UCSD-AML1 (cell line): ENCODE measurements at regions not wholly inside any gene's neighbourhood (a gene's known extent, or its start where the extent isn't known, plus 50 kb on each side); places are given as distances from the start of the nearest gene placed in this dataset.
"Not testable (repeated sequence)": the region's sequence is repeated elsewhere in the genome, so short reads cannot be mapped to it uniquely, and the experiment has no call there.

Source experiments
- DNase-seq: peaks from one replicate; lab custom pipeline; 2025; ENCODE audit not compliant: unreplicated experiment; lab: John Stamatoyannopoulos, UW

DNA sequence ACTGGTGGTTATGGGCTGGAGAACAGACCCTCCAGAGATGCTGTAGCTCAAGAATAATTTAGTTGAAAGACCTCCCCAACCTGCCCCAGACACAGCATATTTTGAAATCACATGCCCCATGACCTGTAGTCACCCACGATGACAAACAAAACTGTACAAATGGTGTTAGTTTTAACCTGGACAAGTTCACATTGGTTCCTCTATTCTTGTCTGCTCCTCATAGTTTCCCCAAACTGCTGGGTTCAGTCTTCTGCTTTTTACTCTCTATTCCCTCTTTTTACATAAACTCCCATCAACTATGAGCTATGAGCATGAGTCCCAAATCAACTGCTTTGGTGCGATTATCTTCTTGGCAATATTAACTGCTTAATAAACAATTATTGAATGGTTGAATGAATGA lies 365.3 kb upstream of the CLINT1 start:
- no peak for DNase-seq

DNA sequence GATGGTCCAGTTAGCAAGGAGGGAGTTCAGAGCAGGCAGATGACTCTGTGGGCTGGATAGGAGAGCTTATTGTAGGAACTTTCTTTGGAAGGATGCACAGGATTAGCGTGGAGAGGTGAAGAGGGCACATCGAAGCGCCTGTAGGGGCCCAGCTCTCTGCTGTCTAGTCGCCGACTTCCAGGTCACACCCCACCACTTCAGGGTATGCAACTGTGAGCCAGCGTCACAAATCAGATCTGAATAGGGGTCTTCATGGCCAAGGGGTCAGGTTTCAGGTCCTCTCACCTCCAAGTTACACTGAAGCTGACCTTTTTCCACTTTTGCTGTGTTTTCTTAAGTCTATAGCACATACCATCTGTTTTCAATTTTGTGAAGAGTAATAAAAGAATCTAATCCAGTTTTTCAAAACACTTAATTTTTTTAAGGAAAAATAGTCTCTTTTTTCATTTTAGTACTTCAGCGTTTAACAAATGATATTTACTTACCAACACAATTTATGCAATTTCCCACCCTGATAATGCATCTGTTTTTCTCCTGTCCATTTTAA lies 364.2 kb upstream of the CLINT1 start:
- DNase-seq = no peak

DNA sequence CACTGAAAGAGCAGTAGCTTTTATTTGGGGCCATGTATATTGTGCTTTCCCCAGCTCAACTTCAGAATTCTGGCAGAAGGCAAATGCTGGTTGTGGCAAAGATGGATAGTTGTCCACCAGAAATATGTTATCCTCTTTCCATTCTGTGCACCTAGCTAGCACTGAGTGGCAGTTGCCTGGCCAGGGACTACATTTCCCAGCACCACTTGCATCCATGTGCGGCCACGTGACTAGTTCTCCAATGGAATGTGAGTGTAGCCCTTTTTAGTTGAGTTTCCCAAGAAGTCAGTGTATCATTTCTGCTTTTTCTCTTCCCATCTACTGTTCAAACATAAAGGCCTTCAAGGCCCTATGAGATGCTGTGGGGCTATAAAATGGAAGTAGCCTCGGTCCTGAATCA lies 354.0 kb upstream of the CLINT1 start:
- no peak for DNase-seq

DNA sequence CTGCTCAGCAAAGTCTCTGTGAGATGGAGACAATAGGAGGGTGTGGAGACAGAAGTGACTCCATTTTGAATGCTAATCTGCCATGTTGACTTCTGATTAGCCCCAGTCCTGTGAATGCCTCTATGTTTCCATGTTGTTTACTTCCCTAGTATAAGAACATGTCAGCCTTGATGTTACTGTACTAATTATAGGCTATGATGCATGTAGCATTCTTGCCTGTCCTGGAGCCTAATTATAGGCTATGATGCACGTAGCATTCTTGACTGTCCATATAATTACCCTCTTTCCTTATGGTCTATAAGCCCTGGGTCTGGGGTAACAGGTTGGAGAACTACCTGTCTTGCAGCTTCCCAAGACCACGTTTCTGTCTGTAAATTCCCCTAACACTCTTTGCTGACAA lies 353.3 kb upstream of the CLINT1 start:
- no peak for DNase-seq

DNA sequence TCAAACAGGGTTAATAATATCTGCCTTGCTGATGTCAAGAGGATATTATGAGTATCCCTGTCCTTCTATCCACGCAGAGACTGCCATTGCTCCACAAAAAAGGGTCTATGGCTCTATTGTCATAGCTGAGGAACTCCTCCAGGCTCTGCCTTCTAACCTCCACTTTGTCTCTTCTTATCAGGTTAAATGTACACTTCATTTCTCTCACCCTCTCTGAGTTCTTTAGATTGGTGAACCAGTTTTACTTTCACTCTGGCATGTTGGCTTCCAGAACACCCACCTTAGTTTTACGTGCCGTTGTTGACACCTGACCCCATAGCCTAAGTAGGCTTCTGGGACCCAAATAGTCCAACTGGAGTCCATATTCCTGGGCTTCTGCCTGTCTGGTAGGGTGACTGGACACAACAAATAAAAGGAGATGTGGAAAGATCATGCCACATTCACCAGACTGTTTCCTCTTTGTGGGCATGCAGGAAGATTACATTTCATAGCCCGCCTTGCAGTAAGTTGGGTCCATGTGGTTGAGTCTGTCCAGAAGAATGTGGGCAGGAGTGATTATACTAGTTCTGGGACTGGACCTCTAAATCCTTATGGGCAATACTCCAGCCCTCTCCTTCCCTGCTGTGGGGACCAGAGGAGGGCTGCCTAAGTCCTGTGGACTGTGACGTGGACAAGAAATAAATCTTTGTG lies 350.4 kb upstream of the CLINT1 start:
- DNase-seq = no peak

DNA sequence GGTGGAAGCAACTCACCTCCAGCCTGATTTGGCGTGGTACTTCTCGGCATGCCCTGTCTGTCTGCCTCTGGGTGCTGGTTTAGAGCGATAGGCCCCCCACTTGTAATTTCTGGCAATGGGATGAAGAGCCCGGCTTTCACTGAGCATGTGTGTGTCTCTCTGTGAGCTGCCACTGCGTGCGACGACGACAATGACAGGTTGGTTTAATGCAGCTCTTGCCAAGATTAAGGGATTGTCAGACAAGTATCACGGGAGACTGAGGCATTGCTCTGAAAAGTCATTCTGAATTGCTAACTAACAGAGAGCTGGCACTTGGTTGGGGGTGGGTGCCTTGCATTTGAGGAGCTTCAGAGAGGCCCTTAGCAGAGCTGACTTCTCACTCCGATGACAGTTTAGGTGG lies 348.8 kb upstream of the CLINT1 start:
- DNase-seq = no peak

DNA sequence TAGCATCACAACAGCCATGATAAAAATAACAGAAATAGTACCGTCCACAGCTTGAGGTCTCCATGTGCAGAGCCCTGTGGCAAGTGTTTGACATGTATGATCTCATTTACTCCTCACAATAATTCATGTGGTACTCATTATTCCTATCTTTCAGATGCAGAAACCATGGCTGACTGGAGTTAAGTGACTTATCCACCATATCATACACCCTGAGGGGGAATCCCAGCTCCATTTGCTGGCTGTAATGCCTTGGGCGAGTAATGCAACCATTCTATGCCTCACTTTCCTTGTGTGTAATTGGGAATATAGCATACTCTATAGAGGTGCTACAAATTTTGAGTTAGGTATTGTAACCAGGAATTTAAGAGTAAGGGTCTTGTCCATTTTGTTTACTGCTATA lies 347.0 kb upstream of the CLINT1 start:
- no peak for DNase-seq

DNA sequence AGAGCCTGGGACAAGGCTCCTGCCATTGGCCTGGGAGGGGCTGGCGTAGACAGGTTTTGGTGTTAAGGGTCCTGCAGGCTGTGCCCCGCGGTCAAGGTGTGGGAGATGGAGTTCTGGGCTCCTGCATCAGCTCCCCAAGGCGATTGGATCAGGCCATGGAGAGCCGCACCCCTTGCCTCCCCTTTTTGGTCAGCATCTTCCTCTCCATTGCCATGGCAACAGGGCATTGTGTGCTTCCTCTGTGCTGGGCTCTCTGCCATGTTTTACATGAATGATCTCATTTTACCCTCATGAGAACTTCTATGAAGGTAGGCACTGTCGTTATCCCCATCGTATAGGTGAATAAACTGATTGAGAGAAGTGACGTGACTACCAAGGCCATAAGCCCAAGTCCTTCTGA lies 344.3 kb upstream of the CLINT1 start:
- no peak for DNase-seq

DNA sequence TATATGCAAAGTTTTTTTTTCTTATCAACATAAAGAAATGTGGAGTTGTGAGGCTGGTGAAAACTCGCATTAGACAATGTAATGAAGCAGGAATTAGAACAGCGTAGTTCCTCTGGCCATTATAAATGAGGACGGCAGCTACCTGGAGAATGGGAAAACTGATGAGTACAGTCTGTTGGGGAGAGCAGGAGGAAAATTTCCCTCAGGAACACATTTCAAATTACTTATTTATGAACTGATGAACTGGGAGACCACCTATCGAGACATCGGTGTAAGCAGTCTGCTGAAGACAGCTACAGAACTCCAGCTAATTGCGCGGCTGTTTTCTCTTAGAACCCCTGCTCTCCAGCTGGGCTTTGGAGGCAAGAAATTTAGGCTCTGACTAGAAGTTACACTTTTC lies 343.9 kb upstream of the CLINT1 start:
- DNase-seq = no peak

DNA sequence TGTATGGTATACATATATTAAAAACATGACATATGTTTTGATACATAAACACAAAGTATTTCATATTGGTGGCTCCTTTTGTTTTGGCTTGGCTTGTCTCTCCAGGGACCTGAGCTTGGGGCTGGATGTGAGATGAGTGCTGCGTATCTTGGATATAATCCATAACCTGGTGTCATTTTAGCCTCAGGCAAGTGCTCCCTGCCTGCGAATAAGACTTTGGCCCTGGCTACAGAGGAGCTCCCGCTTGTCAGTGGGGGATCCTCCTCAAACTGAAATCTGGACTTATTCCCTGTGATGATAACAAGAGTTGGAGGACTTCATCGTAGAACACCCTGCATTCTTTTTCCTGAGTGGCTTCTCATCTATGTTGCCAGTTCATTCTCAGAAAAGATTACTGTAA lies 341.7 kb upstream of the CLINT1 start:
- DNase-seq = no peak

DNA sequence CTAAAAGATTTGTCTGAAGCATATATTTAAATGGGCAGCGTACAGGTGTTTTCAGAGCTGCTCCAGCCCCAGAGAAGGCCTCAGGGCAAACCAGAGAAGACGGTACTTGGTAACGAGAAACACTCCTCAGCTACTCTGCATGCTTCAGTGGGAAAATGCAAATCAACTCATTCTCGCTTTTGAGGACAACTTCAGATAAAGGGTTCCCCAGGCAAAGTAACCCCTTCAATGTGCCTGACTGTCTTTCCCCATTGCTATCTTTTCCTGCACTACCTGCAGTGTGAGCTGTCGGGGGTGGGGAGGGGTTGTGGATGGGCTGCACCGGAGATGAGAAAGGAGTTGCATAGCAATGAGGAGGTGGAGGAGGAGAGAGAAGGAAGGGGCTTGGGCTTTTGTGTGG lies 339.7 kb upstream of the CLINT1 start:
- DNase-seq = no peak

DNA sequence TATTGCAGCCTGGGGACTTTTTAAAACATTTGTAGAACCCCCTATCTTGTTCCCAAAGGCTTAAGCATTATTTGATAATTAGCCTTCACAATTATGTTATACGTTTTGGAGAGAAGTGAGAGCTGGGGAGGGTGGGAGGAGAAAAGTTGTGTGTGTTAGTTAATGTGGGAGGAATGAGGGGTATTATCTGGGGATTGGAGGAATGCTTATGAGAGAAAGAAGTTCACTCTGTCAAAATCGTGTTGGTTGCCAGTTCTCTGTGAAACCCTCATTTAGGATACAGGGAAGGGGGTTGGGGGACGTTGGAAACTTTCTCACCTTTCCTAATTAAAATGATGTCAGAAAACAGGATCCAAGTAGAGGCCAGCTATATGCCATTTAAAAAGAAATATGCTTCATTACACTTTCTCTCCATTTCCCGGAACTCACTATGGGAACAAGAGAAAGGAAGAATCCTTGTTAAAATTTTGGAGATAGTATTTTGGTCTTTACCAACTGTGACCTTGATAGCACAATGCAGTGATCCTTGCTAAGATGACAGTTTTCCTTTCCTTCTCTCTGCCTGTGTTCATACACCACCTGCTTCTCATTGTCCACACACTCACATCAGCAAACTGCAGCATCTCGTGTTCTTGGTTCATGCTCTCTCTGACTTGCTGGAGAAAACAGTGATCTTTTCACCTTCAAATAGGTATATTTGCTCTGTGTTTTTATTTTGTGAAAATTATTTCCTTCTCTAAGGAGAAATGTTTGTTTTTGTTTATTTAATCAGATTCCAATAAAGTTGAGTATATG lies 336.7 kb upstream of the CLINT1 start:
- no peak for DNase-seq

DNA sequence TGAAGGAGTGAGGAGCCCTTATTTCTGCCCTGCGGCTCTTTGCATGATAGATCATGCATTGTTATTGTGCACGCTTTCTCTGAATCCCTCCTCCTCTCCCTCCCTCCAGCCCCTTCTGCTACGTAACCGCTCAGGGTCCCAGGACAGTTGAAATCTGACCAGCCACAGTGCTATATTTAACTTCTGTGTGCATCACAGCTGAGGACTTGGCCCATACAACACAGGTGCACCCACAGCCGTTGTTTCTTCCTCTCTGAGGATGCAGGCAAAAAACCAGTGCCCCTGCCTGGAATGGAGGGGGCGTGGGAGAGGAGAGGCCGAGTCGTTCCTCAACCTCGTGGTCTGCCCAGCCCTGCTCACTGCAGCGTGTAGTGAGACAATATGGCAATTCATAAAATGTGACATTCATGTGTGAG lies 335.6 kb upstream of the CLINT1 start:
- no peak for DNase-seq

DNA sequence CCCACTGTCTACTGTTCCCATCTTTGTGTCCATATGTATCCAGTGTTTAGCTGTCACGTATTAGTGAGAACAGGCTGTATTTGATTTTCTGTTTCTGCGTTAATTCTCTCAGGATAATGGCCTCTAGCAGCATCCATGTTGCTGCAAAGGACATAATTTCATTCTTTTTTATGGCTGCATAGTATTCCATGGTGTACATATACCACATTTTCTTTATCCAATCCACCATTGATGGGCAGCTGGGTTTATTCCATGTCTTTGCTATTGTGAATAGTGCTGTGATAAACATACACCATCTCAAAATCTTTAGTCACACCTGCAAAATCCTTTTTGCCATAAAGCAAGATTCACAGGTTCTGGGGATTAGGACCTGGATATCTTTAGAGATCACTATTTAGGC lies 334.4 kb upstream of the CLINT1 start:
- DNase-seq = not testable (repeated sequence)

DNA sequence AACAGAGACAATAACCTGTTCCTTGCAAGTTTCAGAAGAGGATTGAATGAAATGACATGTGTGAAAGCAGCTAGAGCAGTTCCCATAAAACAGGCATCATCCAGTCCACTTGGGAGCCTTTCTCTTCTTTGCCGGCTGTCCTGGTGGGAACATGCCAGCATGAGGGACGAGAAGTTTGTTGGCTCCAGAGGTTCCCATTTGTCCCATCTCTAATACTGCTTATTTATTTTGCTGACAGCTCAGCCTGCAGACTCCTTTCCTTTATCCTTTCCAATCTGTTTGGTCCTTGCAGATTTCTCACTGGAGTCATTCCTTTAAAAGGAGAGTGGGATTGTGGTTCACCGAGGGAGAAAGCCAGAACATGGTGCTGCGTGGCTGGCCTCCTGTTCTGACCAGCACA lies 321.5 kb upstream of the CLINT1 start:
- no peak for DNase-seq

DNA sequence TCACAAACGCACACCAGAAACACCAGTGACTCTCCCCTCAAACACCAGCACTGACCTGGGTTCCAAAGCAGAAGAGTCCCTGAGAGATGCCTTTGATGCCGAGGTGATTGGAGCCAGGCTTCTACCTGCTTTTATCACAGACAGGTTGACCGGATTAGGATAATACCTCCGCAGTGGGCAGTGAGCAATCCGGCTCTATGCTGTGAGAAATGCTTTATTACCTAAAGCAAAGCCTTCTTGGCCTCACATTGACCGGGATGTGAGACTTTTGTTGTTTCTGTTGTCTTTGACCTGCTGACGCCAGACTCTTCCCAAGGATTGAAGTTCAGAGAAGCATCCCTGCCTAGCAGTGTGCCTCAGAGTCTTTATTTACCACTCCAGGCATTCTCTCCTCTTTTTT lies 320.3 kb upstream of the CLINT1 start:
- no peak for DNase-seq

DNA sequence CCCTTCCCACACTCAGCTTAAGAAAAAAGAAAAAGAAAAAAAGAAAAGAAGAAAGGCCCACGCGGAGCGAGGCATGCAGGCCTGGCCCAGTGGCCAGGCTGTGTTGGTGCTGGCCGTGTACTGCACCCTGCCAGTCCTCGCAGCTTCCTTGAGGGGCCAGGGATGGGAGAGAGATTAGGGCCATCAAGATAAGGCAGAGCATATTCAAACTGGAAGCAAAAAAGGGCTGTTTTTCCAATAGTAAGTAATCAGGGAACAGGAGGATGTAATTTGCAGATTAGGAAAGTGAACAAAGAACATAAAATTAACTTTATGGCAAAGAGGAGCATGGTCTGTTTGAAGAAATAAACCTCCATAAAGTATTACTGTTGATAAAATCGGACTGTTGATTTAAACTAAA lies 319.6 kb upstream of the CLINT1 start:
- no peak for DNase-seq

DNA sequence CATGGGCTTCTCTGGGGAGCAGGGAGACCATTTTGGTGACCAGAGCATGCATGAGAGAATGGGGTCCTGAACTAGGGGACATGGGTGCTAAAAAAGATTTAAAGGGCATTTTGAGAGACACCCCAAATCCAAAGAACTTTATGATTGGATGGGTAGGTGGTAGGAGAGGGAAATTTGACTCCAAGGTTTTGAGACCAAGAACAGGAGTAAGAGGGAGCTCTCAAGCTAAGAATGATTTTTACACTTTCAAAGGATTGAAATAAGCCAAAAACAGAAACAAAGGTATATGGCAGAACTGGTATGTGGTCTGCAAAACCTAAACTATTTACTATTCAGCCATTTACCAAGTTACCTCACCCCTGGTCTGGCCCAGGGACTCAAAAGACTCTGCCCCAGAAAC lies 318.2 kb upstream of the CLINT1 start:
- no peak for DNase-seq

DNA sequence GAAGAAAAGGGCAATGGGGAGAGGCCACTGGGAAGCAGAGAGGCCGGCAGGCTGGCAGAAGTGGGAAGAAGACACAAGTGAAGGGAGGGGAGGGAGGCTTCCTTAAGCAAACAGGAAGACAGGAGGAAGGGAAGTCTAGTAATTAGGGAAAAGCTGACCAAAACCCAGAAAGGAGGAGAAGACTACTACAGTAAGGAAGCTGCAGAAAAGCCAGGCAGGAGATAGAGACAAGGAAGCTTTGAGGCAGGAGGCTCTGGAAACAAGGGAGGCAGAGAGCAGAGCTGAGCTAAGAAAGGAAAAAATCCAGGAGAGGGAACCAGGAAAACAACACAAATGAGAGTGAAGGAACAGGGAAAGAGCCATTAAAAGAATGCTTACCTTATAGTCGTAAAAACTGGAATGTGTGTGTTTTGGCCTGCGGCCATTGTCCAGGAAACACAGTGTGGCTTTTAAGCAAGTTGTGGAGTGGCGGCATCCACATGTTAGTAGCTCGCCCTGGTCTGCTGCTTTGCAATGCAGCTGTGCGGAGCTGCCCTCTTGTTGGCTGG lies 317.1 kb upstream of the CLINT1 start:
- DNase-seq = no peak

DNA sequence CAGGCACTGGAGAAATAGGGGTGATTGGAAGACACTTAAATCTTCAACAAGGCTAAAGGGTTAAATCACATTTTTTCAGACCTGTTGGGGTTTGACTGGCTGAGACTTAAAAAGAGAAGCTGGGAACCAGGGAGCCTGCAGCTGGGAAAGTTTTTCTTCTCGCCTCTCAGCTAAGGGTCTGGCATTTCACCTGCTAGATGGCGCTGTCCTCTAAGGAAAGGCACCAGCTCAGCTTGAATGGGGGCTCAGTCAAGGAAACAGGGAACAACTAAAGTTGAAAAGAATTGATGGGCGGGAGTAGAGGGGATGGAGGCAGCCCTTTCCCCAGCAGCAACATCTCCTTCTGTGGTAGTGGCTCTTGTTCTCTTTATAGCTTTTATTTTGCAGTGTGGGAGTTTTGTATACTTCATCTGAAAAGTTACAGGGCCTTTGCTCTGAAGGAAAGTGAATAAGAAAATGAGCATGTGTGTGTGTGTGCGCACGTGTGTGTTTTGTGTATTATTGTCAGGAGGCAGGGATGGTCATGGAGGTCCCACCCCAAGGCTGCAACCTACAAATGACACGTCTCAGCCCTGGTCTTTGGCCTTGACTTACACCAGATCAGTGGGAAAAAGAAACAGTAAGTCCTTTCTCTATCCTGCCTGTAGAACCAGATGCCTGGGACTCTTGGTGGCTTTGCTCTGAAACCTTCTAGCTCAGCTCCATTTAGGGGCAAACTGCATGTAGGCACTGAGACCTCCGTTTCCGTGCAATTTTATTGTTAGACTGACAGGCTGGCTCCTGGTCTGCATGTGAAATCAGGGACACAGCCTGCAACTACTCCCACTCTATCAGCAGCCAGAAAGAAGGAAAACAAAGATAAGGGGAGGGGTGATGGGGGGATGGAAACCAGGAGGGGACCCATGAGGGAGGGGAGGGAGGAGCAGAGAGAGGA lies 316.2 kb upstream of the CLINT1 start:
- peak; percentile 36 for DNase-seq

DNA sequence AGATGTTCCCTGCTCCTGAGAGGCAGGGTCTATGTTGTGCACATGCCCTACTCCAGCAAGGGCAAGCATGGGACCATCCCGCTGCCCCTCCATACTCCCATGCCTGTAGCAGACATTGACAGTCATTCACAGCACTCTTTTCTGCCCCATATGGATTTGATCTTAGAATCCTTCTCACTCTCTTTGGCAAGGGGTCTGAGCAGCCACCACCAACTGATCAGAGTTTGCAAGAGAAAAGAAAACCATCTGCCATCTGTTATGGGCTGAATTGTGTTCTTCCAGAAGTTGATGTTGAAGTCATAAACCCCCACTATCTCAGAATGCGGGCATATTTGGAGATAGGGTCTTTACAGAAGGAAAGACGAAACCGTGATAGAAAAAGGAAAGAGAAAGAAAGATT lies 315.1 kb upstream of the CLINT1 start:
- DNase-seq = no peak
